AG09319 (cell line): ENCODE measurements at regions not wholly inside any gene's neighbourhood (a gene's known extent, or its start where the extent isn't known, plus 50 kb on each side); places are given as distances from the start of the nearest gene placed in this dataset.

Source experiments
- DNase-seq: peaks from one replicate; pipeline ENCODE4 v3.0.0-alpha.2; 2010; ENCODE audit warnings: low read depth; ENCODE audit errors: extremely low read depth
- TF ChIP-seq, protein P1 (sequence below): IDR thresholded peaks from 2 replicates; pipeline ENCODE4 v1.5.1; 2011; ENCODE audit warnings: low read depth, mild to moderate bottlenecking, inconsistent platforms, low read length, moderate library complexity

DNA sequence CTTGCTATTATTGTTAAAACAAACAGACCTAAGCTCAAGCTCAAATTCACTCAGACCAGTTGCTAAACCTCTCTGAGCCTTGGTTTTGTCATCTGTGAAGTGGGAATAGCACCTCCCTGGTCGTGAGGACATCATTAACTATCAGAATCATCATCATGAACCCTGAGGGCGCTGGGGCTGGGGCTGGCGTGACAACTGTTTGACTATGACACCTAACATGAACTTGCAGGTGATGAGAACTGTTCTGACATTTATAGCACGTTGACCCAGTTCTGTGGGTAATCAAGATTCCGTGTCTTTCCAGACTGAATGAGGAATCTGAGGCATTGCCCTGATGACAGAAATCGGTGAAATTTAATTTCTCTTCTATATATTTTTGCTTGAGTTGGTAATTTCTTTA lies 71.3 kb upstream of the CDH5 start:
- TF ChIP-seq, protein P1, sequence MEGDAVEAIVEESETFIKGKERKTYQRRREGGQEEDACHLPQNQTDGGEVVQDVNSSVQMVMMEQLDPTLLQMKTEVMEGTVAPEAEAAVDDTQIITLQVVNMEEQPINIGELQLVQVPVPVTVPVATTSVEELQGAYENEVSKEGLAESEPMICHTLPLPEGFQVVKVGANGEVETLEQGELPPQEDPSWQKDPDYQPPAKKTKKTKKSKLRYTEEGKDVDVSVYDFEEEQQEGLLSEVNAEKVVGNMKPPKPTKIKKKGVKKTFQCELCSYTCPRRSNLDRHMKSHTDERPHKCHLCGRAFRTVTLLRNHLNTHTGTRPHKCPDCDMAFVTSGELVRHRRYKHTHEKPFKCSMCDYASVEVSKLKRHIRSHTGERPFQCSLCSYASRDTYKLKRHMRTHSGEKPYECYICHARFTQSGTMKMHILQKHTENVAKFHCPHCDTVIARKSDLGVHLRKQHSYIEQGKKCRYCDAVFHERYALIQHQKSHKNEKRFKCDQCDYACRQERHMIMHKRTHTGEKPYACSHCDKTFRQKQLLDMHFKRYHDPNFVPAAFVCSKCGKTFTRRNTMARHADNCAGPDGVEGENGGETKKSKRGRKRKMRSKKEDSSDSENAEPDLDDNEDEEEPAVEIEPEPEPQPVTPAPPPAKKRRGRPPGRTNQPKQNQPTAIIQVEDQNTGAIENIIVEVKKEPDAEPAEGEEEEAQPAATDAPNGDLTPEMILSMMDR, result no peak
- no peak for DNase-seq

DNA sequence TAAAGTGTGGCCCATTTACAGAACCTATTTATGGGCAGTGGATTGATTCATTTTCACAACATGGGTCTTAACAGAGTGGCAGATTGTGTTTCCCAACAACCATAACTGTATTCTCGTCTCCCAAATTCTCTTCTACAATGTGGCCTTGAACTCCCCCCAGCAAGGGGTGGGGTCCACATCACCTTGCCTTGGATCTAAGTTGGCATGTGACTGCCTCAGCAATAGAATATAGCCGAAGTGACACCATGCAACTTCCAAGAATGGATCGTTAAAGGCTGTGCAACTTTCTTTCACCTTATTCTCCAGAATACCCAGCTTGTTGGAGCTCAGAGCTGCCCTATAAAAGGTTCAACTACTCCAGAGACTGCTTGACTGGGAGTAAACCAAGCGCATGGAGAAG lies 72.0 kb upstream of the CDH5 start:
- DNase-seq, result no peak
- TF ChIP-seq, protein P1, result no peak

DNA sequence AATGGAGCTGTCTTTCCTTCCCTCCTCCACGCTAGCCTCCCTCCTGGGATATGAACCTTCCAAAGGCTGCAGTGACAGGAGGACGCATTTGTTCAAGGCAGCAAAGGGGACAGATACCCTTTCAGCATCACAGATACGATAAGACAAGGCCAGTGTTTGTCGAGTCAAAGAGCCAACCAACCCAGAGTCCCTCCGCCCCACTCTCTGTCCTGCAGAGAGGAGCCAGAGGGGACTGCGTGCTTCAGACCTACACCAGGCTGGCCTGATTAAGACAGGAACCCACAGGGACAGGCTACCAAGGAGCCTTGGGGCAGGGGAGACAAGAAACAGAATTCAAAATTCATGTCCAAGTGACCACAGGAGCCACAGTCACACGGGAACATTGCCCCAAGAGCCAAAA lies 72.6 kb upstream of the CDH5 start:
- no peak for DNase-seq

DNA sequence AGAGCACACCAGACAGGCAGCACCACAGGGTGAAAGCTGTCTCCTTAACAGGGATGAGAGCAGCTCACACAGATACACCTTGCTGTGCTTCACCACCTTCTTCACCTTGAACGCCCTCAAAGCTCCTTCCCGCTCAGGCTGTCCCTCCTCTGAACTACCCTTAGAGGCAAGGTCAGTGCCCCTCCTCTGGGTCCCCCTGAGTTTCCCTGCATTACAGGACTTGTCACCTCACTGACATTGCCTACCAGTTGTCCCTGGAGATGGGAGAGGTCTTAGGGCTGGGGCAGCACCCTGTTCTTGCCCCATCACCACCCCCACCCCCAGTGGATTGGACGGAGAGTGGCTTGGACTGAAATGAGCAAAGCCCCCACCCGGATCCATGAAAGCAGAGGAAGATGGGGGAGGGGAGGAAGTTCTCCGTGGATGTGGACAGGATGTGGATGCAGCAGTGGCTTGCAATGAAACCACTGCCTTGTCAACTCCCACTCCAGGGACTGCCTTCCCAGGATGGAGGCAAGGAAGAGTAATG lies 73.2 kb upstream of the CDH5 start:
- DNase-seq, result no peak
- TF ChIP-seq, protein P1, result no peak

More for the DNA sequence above, 72.6 kb upstream of the CDH5 start:
- TF ChIP-seq, protein P1, result no peak

DNA sequence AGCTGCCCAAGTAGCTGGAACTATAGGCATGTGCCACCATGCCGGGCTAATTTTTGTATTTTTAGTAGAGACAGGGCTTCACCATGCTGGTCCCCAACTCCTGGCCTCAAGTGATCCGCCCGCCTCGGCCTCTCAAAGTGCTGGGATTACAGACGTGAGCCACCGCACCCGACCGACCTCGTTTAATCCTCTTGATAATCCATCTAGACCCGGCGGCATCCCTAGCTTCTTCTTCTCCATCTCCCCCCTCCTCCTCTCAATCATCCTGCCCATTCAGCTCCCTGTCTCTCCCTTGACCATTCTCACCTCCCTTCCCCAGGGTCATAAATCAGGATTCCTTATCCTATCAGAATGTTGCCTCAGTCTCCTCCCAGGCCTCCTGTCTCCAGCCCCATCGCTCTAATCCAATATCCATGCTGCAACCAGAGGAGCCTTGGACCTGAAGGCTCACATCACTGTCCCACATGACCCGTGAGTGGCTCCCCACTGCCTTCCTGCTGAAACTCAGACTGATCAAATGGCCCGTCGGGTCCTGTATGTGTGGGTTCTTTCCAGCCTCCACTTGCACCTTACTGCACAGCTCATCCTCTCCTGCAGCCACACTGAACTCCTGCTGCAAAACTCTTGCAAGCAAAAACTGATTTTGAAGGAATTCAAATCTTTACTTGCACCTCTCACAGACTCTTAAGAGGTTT lies 74.1 kb upstream of the CDH5 start:
- TF ChIP-seq, protein P1, result no peak

DNA sequence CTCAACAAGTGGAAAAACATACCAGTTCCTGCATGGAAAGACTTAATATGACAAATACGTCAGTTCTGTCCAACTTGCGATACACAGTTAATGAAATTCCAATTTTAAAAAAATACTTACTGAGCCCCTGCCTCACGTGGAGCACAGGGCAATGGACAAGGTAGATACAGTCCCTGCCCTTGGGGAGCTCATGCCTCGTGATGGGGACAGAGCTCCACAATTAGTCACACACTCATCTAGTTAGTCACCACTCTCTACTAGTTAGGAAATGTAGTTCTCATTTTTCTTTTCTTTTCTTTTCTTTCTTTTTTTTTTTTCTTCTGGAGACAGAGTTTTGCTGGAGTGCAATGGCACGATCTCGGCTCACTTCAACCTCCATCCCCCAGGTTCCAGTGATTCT lies 74.7 kb upstream of the CDH5 start:
- DNase-seq, result no peak
- TF ChIP-seq, protein P1, result no peak

More for the DNA sequence above, 74.1 kb upstream of the CDH5 start:
- DNase-seq, result no peak

DNA sequence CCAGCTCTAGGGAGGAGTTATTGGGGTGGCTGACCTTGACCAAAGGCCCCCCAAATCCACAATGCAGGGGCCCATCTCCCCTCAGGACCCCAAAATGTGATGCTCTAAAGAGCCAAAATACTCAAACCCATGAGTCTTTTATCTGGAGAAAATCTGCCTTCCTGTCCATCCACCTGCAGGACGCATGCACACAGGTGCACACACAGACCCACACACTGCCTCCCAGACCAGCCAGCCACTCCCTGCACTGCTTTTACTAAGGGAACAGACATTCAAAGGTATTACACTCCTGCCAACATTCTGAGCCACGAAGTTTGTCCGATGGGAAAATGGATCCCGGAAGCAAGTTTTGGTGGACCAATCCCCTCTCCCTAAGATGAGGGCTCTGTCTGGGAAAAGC lies 76.1 kb upstream of the CDH5 start:
- TF ChIP-seq, protein P1, result no peak
- no peak for DNase-seq
